GM12891 (cell line): ENCODE measurements at regions not wholly inside any gene's neighbourhood (a gene's known extent, or its start where the extent isn't known, plus 50 kb on each side); places are given as distances from the start of the nearest gene placed in this dataset.
"Not testable (repeated sequence)": the region's sequence is repeated elsewhere in the genome, so short reads cannot be mapped to it uniquely, and the experiment has no call there.

Experiments used
- POLR2A ChIP-seq: IDR thresholded peaks from 2 replicates; pipeline ENCODE4 v1.6.1; 2011; ENCODE audit warnings: low read depth, low read length, control low read depth
- POLR2AphosphoS5 ChIP-seq: IDR thresholded peaks from 2 replicates; pipeline ENCODE4 v1.6.1; 2011; ENCODE audit warnings: low read depth, low read length, control low read depth
- POU2F2 ChIP-seq: IDR thresholded peaks from 2 replicates; pipeline ENCODE4 v1.6.1; 2011; ENCODE audit warnings: low read depth, mild to moderate bottlenecking, control low read depth, low read length, moderate library complexity
- TAF1 ChIP-seq: IDR thresholded peaks from 2 replicates; pipeline ENCODE4 v1.6.1; 2011; ENCODE audit warnings: low read depth, low read length, control low read depth

- not testable (repeated sequence) for TF ChIP-seq POLR2A, TAF1, POLR2AphosphoS5, POU2F2
Measured at GRCh38 chr13:109269381-109269780, 517.0 kb downstream of the IRS2 start.
